ENCODE measurements at regions not wholly inside any gene's neighbourhood (a gene's known extent, or its start where the extent isn't known, plus 50 kb on each side); places are given as distances from the start of the nearest gene placed in this dataset.

GRCh38 chr13:111598747-111599146, 278.3 kb downstream of the TEX29 start:
- TF ChIP-seq CTCF (IDR thresholded peaks at IDR 0.05; ENCODE audit: low read depth, low read length): no peak
- no peak overlapping the region for H3K4me3 ChIP-seq (ENCODE audit: low read depth, low read length)

- H3K4me3 ChIP-seq (ENCODE audit: low read depth, low read length): no peak overlapping the region
- TF ChIP-seq CTCF (IDR thresholded peaks at IDR 0.05; ENCODE audit: low read depth, low read length): no peak
These were observed 279.3 kb downstream of the TEX29 start for GRCh38 chr13:111599791-111600190.

- no peak for TF ChIP-seq CTCF (IDR thresholded peaks at IDR 0.05; ENCODE audit: low read depth, low read length)
These were observed 282.4 kb downstream of the TEX29 start for GRCh38 chr13:111602874-111603273.

GRCh38 chr13:111604097-111604496, 283.7 kb downstream of the TEX29 start:
- H3K4me3 ChIP-seq (ENCODE audit: low read depth, low read length): no peak overlapping the region
- TF ChIP-seq CTCF (IDR thresholded peaks at IDR 0.05; ENCODE audit: low read depth, low read length): no peak

More at GRCh38 chr13:111602874-111603273, 282.4 kb downstream of the TEX29 start:
- no peak overlapping the region for H3K4me3 ChIP-seq (ENCODE audit: low read depth, low read length)

GRCh38 chr13:111608556-111608955, 288.1 kb downstream of the TEX29 start:
- no peak for TF ChIP-seq CTCF (IDR thresholded peaks at IDR 0.05; ENCODE audit: low read depth, low read length)
- no peak overlapping the region for H3K4me3 ChIP-seq (ENCODE audit: low read depth, low read length)

GRCh38 chr13:111609631-111610030, 289.2 kb downstream of the TEX29 start:
- no peak for TF ChIP-seq CTCF (IDR thresholded peaks at IDR 0.05; ENCODE audit: low read depth, low read length)
- H3K4me3 ChIP-seq (ENCODE audit: low read depth, low read length): no peak overlapping the region

- H3K4me3 ChIP-seq (ENCODE audit: low read depth, low read length): no peak overlapping the region
- no peak for TF ChIP-seq CTCF (IDR thresholded peaks at IDR 0.05; ENCODE audit: low read depth, low read length)
These were observed 289.6 kb downstream of the TEX29 start for GRCh38 chr13:111610081-111610480.

All from WI38 (cell line).